Testis (tissue), 2 donors: ENCODE measurements at regions not wholly inside any gene's neighbourhood (a gene's known extent, or its start where the extent isn't known, plus 50 kb on each side); places are given as distances from the start of the nearest gene placed in this dataset.

Experiments used
- DNase-seq: peaks from one replicate; pipeline ENCODE4 v3.0.0-alpha.2; 2019
- H3K27ac ChIP-seq, 2 donors: fragments of 200-600 bp; sonication (generic); one replicate each; pipeline ENCODE4 v1.5.1; 2019
- H3K27me3 ChIP-seq: fragments of 200-600 bp; sonication (generic); one replicate; pipeline ENCODE4 v1.5.1; 2019
- H3K36me3 ChIP-seq: fragments of 200-600 bp; sonication (generic); one replicate; pipeline ENCODE4 v1.5.1; 2017; ENCODE audit warnings: low read depth; ENCODE audit errors: missing control alignments
- H3K4me1 ChIP-seq: fragments of 200-600 bp; sonication (generic); one replicate; pipeline ENCODE4 v1.5.1; 2019
- H3K4me3 ChIP-seq, 2 donors: fragments of 200-600 bp; sonication (generic); one replicate each; pipeline ENCODE4 v1.5.1; 2017 to 2019
- H3K9me3 ChIP-seq: fragments of 200-600 bp; sonication (generic); one replicate; pipeline ENCODE4 v1.5.1; 2017
- CTCF ChIP-seq, 3 experiments: fragments of 450-650 bp in 2 of 3; fragments of 200-600 bp in 1 of 3; sonication (generic) in 1 of 3; IDR thresholded peaks; one replicate each; pipeline ENCODE4 v1.5.1; 2016 to 2019; ENCODE audit warnings: antibody characterized with exemption in 3 of 3, mild to moderate bottlenecking in 2 of 3, moderate library complexity in 1 of 3
- POLR2A ChIP-seq: fragments of 450-650 bp; IDR thresholded peaks from one replicate; pipeline ENCODE4 v1.6.1; 2017; ENCODE audit warnings: antibody characterized with exemption, mild to moderate bottlenecking, moderate library complexity
- WGBS, 2 donors: methylation state at CpG; one replicate each; pipeline ENCODE4 v1.1.5; 2018; 5-methylcytosine and 5-hydroxymethylcytosine counted together
- intact Hi-C: fragments of 100-400 bp; cut with DNase I; formaldehyde crosslinking; loops from one replicate; pipeline ENCODE4 v1.15.1; 2023; ENCODE audit warnings: low total_unique reads

- Histone ChIP-seq H3K27ac (no peak overlapping the region), H3K4me1 (no peaks in the 10 kb centered on the region), H3K4me3 (no peak overlapping the region), H3K27me3 (no peaks in the 10 kb centered on the region), H3K36me3 (no peaks in the 10 kb centered on the region), H3K9me3 (no peaks in the 10 kb centered on the region)
- TF ChIP-seq CTCF (IDR thresholded peaks at IDR 0.05) (no peak), POLR2A (no peak)
- intact Hi-C loops = no loop called here
- WGBS, 2 donors = 59 to 71% methylated on average over 17 of the region's 17 CpGs
- DNase-seq = no peak
These were observed 135.0 kb upstream of the NECTIN1 start for GRCh38 chr11:119863851-119864601.

GRCh38 chr11:119863236-119863635 lies 134.2 kb upstream of the NECTIN1 start:
- Histone ChIP-seq H3K4me3 (no peak overlapping the region), H3K9me3 (no peaks in the 10 kb centered on the region), H3K4me1 (no peaks in the 10 kb centered on the region), H3K27me3 (no peaks in the 10 kb centered on the region), H3K36me3 (no peaks in the 10 kb centered on the region), H3K27ac (no peak overlapping the region)
- TF ChIP-seq POLR2A (no peak), CTCF (IDR thresholded peaks at IDR 0.05) (no peak)
- intact Hi-C loops = no loop called here
- DNase-seq = no peak
- WGBS, 2 donors = 77 to 93% methylated on average over 5 to 8 of the region's 8 CpGs

GRCh38 chr11:119861160-119861559 lies 132.2 kb upstream of the NECTIN1 start:
- Histone ChIP-seq H3K36me3 (no peaks in the 10 kb centered on the region), H3K9me3 (no peaks in the 10 kb centered on the region), H3K4me1 (no peaks in the 10 kb centered on the region), H3K4me3 (no peak overlapping the region), H3K27ac (no peak overlapping the region), H3K27me3 (no peaks in the 10 kb centered on the region)
- WGBS, 2 donors = 64 to 74% methylated on average over 5 of the region's 5 CpGs
- DNase-seq = no peak
- TF ChIP-seq POLR2A (no peak), CTCF (IDR thresholded peaks at IDR 0.05) (no peak)
- intact Hi-C loops = no loop called here

GRCh38 chr11:119860561-119861094 lies 131.6 kb upstream of the NECTIN1 start:
- DNase-seq = no peak
- TF ChIP-seq CTCF (IDR thresholded peaks at IDR 0.05) = no peak
- TF ChIP-seq POLR2A = no peak
- no peaks in the 10 kb centered on the region for H3K36me3 ChIP-seq
- H3K4me1 ChIP-seq = no peaks in the 10 kb centered on the region
- H3K27me3 ChIP-seq = no peaks in the 10 kb centered on the region
- intact Hi-C loops = no loop called here
- 87 to 89% methylated on average over 5 of the region's 5 CpGs for WGBS, 2 donors
- H3K4me3 ChIP-seq = no peak overlapping the region
- H3K27ac ChIP-seq = no peak overlapping the region
- H3K9me3 ChIP-seq = no peaks in the 10 kb centered on the region

GRCh38 chr11:119859684-119860083 lies 130.7 kb upstream of the NECTIN1 start:
- intact Hi-C loops = no loop called here
- H3K36me3 ChIP-seq = no peaks in the 10 kb centered on the region

More at GRCh38 chr11:119859684-119860083, 130.7 kb upstream of the NECTIN1 start:
- Histone ChIP-seq H3K27me3 (no peaks in the 10 kb centered on the region), H3K4me1 (peaks cover 2% of the 10 kb centered on the region), H3K27ac (no peak overlapping the region), H3K4me3 (no peak overlapping the region), H3K9me3 (no peaks in the 10 kb centered on the region)
- TF ChIP-seq CTCF (IDR thresholded peaks at IDR 0.05) (no peak), POLR2A (no peak)
- no peak for DNase-seq
- WGBS, 2 donors = 86 to 96% methylated on average over 4 of the region's 4 CpGs
